Dedifferentiated amniotic fluid mesenchymal stem cell (primary cell): ENCODE measurements at regions not wholly inside any gene's neighbourhood (a gene's known extent, or its start where the extent isn't known, plus 50 kb on each side); places are given as distances from the start of the nearest gene placed in this dataset.
"Not testable (repeated sequence)": the region's sequence is repeated elsewhere in the genome, so short reads cannot be mapped to it uniquely, and the experiment has no call there.

Source experiments
- DNase-seq: peaks from one replicate; pipeline ENCODE4 v3.0.0-alpha.2; 2016; ENCODE audit errors: extremely low spot score

DNA sequence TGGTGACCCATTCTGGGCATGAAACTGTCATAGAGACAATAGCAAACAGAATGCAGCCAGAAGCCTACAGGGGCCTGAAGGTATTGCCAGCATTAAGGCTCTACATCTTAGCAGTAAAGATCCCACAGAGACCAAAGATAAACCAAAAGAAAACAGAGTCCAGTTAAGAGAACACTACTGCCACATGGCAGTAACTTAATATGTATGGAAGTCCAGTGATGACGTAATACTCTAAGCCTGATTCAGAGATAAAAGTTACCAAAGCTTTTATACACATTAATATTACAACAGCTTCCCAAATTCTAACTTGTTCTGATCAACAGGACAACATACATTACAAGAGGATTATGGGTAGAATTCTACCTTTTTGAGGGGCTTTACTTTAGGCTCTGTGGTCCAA is 371.5 kb downstream of the PRELID2 start:
- no peak for DNase-seq

DNA sequence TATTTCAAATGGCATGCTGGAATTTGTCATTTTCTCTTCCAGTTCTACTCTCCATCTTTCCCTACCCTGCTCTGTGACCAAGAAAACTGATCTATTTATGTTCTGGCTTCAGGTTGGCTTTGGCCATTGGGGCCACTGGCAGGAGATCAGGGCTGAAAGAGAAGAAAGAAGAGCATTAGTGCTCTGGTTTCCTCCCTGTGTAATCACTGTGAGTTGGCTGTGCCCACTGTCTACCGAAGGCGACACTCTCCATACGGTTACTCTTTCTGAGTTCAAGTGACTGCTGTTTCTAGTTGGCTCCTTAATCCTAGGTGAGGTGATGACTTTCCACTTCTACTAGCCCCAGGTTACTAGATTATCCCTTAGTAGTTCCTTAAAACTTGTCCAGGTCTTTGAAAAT is 372.6 kb downstream of the PRELID2 start:
- DNase-seq, result no peak

DNA sequence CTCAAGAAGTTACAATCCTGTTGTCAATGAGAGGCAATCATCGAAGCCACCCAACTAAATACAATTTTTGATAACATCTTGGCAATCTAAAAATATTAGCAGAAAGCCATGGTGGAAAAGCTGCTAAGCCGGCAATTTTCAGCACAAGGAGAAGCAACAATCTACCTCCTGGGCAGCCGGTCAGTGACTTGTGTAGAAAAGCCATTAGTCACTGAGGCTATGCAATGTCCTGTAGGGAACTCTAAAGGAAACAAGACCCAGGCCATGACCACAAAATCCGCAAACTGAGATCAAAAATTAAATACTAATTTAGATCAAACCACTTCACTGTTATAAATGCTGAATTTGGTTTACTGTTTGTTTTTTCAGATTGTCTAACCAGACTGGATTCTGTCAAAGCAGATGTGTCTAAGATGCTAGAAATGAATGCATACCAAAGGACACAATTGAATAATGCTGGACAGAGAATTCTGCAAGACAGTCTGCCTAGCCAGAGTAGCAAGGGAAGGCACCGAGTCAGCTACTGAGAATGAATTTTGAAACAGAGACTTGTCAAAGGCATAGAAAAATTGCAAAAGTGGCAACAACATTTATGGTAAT is 384.8 kb downstream of the PRELID2 start:
- DNase-seq, result no peak

DNA sequence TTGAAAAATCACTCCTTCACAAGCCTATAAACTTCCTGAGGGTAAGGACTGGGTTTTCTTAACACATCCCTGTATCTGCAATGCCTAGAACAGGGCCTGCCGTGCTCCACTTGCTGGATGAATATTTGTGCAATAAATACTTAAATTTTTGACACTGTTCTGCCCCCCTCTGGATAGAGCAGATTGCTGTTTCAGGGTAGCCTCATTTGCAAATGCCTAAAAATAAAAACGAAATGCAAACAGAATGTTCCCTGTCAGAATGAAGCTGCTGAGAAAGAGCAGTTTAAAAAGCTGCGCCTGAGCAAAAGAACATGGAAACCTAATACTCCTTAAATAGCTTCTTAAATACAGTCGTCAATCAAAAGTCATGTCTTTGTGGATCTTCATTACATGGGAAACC is 385.3 kb downstream of the PRELID2 start:
- no peak for DNase-seq

DNA sequence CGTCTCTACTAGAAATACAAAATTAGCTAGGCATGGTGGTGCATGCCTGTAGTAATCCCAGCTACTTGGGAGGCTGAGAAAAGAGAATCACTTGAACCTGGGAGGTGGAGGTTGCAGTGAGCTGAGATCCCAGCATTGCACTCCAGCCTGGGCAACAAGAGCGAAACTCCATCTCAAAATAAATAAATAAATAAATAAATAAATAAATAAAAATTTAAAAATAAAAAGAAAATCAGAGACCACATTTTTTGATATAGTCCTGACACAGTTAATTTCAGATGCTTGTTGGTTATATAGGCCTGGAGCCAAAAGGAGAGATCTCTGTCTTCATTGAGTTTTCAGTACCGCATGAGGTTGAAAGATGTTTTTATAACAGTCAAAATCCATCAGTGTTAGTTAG is 388.3 kb downstream of the PRELID2 start:
- DNase-seq, result not testable (repeated sequence)

DNA sequence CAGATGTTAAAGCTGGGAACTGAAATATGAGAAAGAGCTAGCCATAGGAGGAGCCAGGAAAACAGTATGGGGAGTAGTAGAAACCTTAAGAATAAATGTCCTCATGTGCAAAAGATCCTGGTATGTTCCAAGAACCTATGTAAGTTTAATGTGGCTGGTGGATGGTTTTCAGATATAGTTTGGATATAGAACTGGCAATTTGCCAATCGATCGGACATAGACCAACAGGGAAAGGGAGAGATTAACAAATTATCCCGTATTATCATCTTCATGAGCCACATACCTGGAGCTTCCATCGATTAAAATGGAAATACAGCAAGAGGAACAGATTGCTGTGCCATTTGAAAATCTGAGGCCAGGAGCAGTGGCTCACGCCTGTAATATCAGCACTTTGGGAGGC is 388.7 kb downstream of the PRELID2 start:
- DNase-seq, result no peak

DNA sequence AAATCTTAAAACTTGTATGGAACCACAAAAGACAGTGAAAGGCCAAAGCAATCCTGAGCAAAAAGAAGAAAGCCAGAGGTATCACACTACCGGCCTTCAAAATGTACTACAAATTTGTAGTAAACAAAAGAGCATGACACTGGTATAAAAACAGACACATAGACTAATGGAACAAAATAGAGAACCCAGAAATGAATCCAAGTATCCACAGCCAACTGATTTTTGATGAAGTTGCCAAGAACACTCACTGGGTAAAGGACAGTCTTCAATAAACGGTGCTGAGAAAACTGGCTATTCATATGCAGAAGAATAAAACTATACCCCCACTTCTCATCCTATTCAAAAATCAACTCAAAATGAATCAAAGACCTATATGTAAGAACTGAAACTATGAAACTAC is 390.1 kb downstream of the PRELID2 start:
- DNase-seq, result no peak

DNA sequence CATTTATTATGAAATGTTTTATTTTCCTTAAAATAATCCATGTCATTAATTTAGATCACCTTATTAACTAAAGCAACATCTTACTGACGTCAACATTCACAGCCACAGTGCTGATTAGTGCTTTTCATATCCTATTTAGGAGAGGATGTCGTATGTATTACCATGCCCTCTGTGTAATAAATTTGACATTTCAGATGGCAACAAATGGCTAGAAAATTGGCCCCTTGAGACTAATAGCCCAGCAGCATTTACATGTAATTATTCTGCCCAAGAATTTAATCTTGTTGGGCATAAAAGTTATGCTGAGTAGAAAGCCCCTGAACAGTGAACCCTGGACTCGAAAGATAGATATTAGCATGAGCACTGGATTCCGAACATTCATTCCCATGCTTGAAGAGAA is 391.2 kb downstream of the PRELID2 start:
- DNase-seq, result no peak

DNA sequence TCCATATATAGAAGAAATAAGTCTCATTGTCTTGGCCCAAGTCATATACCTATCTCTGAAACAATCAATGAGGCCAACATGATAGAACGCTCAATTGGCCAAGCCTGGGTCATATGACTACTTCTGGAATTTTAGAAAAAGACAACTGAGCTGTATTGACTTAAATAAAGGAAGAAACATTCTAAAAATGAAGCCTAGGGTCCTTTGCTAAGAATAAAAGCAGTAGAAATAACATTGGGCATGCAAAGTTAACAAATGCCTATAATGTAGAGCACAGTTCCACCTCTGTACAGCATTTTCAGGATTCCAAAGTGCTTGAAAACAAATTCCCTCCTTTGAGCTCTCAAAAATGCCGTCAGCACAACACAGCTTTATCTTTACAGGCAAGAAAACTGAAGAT is 391.8 kb downstream of the PRELID2 start:
- no peak for DNase-seq

DNA sequence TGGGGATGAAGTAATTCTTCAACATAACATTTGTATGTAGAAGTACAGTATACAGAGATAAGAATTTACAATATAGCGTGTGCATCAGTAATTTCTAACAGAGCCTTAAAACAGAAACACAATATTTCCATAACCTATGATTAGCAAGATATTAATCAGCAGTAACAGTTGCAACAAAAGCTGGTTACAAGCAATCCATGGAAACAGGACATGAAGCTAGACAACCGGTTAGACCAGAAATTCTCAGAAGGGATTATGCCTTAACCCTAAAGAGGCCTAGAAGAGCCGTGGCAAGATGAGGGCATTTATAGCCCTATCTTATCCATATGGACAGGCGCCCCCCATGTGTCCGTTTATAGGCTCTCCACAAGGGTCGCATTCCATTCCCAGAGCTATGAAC is 392.5 kb downstream of the PRELID2 start:
- not testable (repeated sequence) for DNase-seq

DNA sequence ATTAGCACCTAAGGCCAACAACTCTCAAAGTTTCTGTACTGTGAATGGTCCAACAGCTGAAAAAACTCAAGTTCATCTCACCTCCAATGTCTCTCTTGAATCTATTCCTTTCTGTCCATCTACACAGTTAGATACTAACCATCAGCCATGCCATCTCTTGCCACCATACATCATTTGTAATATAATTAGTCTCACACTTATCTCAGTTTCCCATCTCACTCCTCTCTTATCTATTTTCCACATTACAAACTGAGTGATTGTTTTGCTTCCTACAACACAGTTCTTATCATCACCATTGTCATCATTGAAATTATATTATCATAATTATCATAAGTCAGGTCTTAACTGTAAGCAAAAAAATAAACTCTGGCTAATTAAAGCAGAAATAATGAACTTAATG is 393.9 kb downstream of the PRELID2 start:
- DNase-seq, result no peak

DNA sequence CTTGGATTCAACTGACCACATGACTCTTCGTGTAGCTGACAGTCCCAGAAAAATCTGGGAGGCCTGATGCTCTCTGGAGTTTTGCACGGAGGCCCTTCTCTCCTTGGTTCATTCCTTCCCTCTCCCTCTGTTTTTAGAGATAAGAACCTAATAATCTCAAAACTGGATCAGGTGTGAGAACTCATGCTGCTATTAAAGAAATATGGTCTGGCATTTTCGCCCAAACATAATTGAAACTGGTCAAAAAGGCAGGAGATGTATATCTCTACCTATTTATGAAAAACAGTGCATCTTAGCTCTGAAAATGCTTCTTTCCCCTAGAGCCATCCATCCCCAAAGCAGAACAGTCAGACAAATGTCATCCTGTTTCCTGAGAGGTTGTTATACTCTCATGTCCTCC is 397.5 kb downstream of the PRELID2 start:
- DNase-seq, result no peak

DNA sequence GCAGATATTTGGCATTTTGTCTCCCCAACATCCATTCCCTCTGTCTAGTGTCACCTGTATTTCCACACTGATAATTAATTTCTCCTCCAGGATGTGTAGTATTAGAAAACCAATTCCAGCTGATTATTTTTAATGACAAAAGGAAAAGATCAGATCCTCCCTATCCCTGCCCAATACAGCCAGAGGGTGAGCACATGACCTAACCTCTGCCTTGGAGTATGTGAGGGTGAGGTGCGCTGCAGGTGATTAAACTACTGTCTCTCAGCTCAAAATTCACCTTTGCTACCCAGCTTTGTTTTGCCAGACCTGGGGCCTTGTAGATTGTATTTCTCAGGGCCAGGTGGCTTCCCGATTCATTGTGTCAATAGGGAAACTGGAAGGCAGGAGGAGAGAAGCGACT is 402.1 kb downstream of the PRELID2 start:
- DNase-seq, result no peak

DNA sequence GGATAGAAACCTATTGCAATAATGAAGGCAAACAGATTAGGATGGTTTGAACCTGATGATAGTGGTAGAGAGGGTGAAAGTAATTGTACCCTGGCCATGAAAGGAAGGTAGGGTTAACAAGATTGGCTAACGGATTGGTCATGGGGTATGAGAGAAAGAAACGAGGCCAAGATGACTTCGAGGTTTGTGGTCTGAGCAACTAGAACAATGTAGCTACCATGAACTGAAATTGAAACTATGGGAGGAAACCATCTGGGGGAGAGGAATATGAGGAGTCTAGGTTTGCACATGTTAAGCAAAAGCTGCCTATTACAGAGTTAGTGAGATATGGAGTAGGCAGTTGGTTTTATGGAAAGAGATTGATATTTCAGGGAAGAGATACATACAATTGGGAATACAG is 406.0 kb downstream of the PRELID2 start:
- DNase-seq, result no peak

DNA sequence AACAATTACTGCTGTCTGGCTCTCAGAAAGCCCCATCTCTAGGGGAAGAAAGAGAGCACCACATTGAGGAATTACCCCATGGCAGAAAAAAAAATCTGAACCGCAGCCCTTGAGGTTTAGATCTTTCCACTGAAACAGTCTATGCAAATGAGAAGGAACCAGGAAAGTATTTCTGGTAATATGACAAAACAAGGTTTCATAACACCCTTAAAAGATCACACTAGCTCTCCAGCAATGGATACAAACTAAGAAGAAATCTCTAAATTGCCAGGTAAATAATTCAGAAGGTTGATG is 427.1 kb downstream of the PRELID2 start:
- DNase-seq, result no peak

DNA sequence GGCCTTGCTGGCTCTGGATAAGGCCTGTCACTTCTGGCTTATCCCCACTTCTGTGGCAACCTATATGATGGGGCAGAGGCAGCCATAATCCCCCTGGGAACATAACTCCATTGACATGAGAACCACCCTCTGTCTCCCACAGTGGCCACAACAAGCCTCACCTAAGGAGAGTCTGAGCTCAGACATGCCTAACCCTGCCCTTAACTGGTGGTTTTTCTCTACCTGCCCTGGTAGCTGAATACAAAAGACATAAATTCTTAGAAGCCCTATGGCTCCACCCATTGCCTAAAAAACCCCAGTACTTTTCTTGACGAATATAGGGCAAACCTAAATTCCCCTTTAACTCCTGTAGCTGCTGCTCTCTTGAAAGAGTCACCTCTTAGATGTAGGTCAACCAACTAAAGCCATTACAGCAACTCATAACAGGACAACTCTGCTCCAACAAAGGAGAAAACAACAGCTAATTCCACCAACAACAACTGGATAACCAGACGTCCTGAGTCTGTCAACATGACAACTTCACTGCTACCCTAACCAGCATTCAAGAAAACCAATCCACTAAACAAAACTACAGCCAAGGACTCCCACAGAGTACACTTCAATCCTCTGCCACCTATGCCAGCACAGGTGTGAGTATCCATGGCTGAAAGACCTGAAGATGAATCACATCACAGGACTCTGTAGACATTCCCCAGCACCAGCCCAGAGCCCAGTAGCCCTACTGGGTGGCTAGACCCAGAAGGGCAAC is 427.7 kb downstream of the PRELID2 start:
- DNase-seq, result no peak

DNA sequence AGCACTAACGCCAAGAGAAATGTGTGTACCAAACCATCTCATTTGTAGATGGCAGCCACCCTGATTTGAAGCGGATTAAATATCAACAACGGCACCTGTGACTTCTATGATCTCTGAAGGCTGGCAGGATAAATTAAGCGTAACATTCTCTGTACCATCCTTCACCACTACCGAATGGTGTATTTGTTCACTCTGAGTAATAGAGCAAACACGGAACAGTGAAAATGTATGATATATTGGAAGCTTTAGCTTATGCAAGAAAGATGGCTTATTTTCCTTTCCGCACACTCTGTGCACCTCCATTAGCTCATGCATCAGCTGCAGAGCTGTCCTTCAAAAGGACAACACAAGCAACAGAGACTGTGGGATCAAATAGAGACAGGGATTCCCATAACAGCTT is 431.1 kb downstream of the PRELID2 start:
- DNase-seq, result no peak

DNA sequence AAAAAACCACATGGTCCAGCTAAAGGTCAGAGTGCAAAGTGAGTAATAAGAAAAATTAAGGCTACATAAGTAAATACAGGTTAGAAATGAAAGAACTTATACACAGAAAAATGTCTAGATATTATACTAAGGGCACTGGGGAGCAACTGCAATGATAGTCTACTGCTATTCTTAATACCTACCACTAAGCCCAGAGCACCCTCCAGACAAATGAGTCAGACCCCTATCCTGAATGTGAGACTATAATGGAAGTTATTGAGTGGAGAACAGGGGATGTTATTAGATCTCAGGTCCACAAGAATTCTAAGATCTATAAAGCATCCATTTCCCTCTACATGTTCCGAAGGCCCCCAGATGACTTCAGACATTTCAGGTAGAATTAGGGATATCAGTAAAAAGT is 438.3 kb downstream of the PRELID2 start:
- no peak for DNase-seq

DNA sequence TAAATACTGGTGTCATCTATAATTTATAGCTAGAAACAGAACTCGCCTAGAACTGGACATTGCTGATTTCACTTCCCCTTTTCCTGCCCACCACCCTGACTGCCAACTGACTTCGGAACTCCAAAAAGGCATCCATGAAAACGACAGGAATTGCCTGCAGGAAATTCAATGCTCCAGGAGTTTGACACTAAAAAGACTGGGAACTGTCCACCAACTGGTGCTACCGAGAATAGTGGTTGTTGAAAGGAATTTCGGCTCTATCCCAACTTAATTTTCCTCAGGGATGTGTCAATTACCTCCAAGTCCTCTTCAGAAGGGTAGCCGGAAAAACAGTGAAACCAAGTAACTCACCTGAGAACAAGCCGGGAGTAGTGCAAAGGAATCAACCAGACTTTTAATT is 440.0 kb downstream of the PRELID2 start:
- not testable (repeated sequence) for DNase-seq

DNA sequence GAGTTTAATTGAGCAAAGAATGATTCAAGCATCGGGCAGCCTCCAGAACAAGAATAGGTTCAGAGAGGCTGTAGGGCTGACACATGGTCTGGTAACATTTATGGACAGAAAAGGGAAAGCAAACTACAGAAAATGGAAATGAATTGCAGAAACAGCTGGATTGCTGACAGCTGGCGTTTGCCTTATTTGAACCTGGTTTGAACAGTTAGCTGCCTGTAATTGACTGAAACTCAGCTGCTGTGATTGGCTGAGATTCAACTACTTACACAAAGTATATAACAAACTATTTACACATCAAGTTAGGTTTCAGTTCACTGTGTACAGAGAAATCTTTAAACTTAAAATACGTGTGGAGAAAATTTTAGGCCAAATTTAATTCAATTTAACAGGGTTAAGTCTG is 441.7 kb downstream of the PRELID2 start:
- no peak for DNase-seq

DNA sequence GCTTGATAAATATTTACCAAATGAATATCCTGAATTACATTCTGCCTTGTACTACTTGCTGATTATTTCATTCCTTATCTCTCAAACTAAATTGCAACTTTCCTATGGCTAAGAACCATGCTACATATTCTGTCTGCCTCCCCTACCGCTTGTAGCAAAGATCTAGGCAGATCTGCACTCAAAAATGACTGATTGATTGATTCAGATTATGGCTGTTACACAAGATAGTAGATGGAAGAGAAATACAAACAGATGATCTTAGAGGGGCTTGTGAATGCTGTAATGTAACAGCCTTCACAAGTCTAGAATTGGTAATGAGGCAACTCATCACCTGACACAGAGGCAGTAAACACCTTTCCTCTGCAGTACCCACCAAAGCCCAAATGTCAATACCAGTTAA is 446.1 kb downstream of the PRELID2 start:
- DNase-seq, result no peak

DNA sequence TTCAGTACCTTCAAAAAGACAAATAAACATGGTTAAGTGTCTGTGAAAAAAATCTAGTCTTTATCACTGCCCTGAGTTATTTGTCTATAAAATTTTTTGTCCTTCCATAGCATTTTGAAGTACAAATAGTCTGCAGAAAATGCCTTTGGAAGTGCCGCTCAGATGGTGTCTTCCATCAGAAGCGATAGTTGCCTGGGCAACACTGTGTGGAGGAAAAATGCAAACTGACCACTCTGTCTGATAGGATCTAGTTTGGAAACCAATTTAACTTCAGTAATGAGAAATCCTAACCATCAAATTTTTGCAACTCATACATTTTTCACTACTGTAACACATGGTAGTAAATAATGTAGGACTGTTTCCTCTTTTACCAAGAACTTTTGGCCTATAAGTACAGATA is 449.9 kb downstream of the PRELID2 start:
- DNase-seq, result no peak

DNA sequence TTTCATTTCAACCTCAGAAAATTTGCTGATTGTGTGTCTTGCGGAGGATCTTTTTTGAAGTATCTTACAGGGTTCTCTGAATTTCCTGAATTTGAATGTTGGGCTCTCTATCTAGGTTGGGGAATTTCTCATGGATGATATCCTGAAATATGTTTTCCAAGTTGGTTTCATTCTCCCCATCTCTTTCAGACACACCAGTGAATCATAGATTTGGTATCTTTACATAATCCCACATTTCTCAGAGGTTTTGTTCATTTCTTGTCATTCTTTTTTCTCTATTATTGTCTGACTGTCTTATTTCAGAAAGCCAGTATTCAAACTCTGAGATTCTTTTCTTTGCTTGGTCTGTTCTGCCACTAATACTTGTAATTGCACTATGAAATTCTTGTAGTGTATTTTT is 456.9 kb downstream of the PRELID2 start:
- no peak for DNase-seq

DNA sequence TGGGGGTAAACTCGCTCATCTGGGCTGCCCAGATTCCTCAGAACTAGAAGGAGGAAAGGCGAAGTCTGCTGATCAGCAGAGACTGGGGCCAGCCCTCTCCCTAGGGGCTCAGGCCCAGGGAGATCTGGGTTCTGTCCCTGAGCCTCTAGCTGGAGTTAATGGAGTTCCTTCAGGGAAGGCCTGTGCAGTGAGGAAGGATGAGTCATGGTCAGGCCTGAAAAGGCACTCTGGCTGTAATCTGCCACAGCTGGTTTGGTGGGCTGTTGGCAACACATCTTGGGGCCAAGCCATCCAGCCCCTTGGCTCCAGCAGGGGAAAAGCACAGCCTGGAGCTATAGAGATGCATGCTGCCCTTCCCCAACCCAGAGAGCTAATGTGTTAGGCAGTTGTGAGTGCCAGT is 459.6 kb downstream of the PRELID2 start:
- DNase-seq, result no peak
